OCI-LY3 (cell line): ENCODE measurements at regions not wholly inside any gene's neighbourhood (a gene's known extent, or its start where the extent isn't known, plus 50 kb on each side); places are given as distances from the start of the nearest gene placed in this dataset.

Experiments
- H2AFZ ChIP-seq: fragments of 200-600, 300-600 bp; shearing (Covaris generic); 2 replicates; pipeline ENCODE4 v1.6.0; 2014; ENCODE audit warnings: antibody characterized with exemption, low read depth, low read length
- H3K27ac ChIP-seq: fragments of 200-600, 300-600 bp; sonication (generic); 2 replicates; pipeline ENCODE4 v1.5.1; 2014; ENCODE audit warnings: mild to moderate bottlenecking, low read length, moderate library complexity, mixed read lengths
- H3K27me3 ChIP-seq: fragments of 200-600, 300-600 bp; sonication (generic); 2 replicates; pipeline ENCODE4 v1.6.1; 2014; ENCODE audit warnings: low read depth, low read length, mixed read lengths
- H3K36me3 ChIP-seq: fragments of 200-600, 300-600 bp; sonication (generic); replicated peaks from 2 replicates; pipeline ENCODE3; 2014; ENCODE audit warnings: low read depth, low read length, mixed read lengths
- H3K4me1 ChIP-seq: fragments of 300-600, 200-600 bp; sonication (generic); 2 replicates; pipeline ENCODE4 v1.6.1; 2014; ENCODE audit warnings: low read length, mixed read lengths
- H3K4me2 ChIP-seq: fragments of 200-600, 300-600 bp; sonication (generic); 2 replicates; pipeline ENCODE4 v1.6.1; 2014; ENCODE audit warnings: low read length, mixed read lengths
- H3K4me3 ChIP-seq: fragments of 300-600, 200-600 bp; sonication (generic); 2 replicates; pipeline ENCODE4 v1.5.1; 2014; ENCODE audit warnings: antibody characterized with exemption, mild to moderate bottlenecking, low read length, moderate library complexity
- H3K79me2 ChIP-seq: fragments of 300-600, 200-600 bp; shearing (Covaris generic); 2 replicates; pipeline ENCODE4 v1.6.1; 2014; ENCODE audit warnings: mild to moderate bottlenecking, low read length, mixed read lengths
- H3K9ac ChIP-seq: fragments of 300-600, 200-600 bp; shearing (Covaris generic); 2 replicates; pipeline ENCODE4 v1.6.0; 2014; ENCODE audit warnings: mild to moderate bottlenecking, low read length, moderate library complexity
- H3K9me3 ChIP-seq: fragments of 200-600, 300-600 bp; shearing (Covaris generic); 2 replicates; pipeline ENCODE4 v1.6.1; 2014; ENCODE audit warnings: low read length, mixed read lengths; ENCODE audit not compliant: insufficient read depth
- H4K20me1 ChIP-seq: fragments of 200-600, 300-600 bp; sonication (generic); 2 replicates; pipeline ENCODE4 v1.6.1; 2016; ENCODE audit warnings: low read length, mixed read lengths; ENCODE audit not compliant: insufficient read depth
- EZH2phosphoT487 ChIP-seq: fragments of 200-600 bp; shearing (Covaris generic); IDR thresholded peaks from 2 replicates; pipeline ENCODE4 v1.6.1; 2018; ENCODE audit warnings: antibody characterized with exemption, mixed run types, low read depth
- TF ChIP-seq, protein P1 (sequence below): fragments of 200-600, 300-600 bp; sonication (generic); IDR thresholded peaks from 2 replicates; pipeline ENCODE4 v1.5.1; 2014; ENCODE audit warnings: antibody characterized with exemption, low read length, low read depth

DNA sequence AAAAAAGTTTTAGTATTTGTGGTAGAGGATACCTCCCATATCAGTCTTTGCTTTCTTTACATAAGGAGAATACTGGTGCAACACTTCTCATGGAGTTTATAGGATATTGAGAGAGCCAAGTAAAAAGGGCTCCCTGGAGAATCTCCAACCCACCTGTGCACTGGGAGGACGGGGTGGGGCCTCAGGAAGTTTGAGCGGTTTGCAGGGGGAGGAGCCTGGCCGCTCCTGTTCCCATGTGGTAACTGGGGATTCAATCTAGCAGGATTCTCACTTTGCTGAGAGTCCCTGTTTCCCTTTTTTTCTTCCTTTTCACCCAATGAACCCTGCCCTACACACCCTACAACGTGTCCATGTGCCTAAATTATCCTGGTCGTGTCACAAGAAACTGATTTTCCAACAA lies 82.8 kb downstream of the APTX start:
- no peak for TF ChIP-seq EZH2phosphoT487
- TF ChIP-seq, protein P1, sequence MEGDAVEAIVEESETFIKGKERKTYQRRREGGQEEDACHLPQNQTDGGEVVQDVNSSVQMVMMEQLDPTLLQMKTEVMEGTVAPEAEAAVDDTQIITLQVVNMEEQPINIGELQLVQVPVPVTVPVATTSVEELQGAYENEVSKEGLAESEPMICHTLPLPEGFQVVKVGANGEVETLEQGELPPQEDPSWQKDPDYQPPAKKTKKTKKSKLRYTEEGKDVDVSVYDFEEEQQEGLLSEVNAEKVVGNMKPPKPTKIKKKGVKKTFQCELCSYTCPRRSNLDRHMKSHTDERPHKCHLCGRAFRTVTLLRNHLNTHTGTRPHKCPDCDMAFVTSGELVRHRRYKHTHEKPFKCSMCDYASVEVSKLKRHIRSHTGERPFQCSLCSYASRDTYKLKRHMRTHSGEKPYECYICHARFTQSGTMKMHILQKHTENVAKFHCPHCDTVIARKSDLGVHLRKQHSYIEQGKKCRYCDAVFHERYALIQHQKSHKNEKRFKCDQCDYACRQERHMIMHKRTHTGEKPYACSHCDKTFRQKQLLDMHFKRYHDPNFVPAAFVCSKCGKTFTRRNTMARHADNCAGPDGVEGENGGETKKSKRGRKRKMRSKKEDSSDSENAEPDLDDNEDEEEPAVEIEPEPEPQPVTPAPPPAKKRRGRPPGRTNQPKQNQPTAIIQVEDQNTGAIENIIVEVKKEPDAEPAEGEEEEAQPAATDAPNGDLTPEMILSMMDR = no peak
- Histone ChIP-seq H3K4me3 (no peak overlapping the region), H3K9ac (no peak overlapping the region), H2AFZ (no peak overlapping the region), H3K79me2 (no peaks in the 10 kb centered on the region), H4K20me1 (no peaks in the 10 kb centered on the region), H3K4me1 (no peaks in the 10 kb centered on the region), H3K36me3 (no peaks in the 10 kb centered on the region), H3K27me3 (peaks cover 25% of the 10 kb centered on the region), H3K4me2 (no peak overlapping the region), H3K27ac (no peak overlapping the region), H3K9me3 (no peaks in the 10 kb centered on the region)
